GM21825 (cell line): ENCODE measurements at regions not wholly inside any gene's neighbourhood (a gene's known extent, or its start where the extent isn't known, plus 50 kb on each side); places are given as distances from the start of the nearest gene placed in this dataset.
"Not testable (repeated sequence)": the region's sequence is repeated elsewhere in the genome, so short reads cannot be mapped to it uniquely, and the experiment has no call there.

Source experiments
- ATAC-seq: cut with Tn5 transposase; IDR thresholded peaks from one replicate; pipeline ENCODE4 v1.9.1; 2021; ENCODE audit warnings: mild to moderate bottlenecking, moderate library complexity; ENCODE audit not compliant: unreplicated experiment

DNA sequence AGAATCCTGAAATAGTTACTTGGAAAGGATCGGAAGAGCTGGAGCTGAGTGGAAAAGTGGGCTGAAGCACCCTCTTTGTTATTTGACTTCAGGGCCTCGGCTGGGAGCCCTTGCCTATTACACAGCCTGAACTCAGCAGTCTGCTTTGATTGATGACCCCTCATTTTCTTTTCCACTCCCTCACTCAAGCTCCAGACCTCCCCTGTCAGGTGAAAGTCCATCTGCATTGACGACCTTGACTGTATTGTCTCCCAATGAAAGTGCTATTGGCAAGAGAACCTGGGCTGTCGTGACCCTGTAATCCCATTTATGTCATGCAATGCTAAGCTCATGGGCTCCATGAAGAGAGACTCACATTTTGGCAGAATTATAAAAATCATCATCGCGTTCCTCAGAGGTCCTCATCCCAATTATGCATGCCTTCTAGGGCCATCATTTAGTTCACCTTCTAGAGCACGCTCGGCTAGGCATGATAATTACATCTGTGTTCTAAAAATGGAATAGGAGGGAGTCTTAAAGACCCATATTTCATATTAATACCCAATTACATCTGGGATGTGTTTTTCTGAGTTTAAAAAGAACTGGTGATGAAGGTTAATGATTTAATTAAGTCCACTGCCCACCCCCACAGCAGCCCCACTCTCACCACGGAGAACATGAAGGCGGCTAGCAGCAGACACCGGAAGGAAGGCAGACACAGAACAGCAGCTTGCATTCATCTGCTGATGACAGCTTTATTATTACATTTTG lies 472.5 kb downstream of the PID1 start:
- no peak for ATAC-seq

DNA sequence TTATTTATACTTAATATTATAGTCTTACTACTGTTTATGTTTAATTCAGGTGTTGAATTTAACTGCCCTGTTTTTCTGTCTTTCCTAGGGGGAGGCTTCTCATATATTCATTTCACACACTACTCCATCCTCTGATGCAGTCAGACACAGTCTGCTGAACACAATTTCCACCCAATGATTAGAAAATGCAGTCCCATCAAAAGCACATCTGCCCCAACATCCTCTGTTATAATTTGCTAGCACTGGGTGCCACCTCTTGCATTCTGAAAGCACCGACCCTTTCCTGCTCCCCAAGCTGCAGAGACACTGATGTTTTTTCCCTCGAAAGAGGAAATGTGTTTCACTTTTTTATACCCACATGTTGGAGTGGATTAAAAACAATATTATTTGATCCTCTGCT lies 474.7 kb downstream of the PID1 start:
- ATAC-seq, result no peak

GRCh38 chr2:228793116-228793515 lies 478.0 kb downstream of the PID1 start:
- ATAC-seq, result no peak

DNA sequence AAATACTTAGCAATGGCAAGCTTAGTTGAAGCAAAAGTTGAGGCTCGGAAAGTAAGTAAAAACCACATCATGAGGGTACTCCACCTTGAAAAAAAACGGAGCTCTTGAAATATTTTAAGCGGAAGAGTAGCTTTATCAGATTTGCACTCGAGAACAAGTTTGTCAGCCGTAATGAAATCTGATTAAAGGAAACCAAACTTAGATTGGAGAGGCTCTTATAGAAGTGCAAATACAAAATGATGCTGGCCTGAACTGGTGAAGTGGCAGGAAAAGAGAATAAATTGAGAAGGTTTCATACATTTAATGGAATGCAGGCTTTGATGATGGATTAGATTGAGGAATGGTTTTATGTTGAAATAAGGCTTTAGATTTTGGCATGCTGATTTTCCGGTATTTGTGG lies 484.2 kb downstream of the PID1 start:
- no peak for ATAC-seq

DNA sequence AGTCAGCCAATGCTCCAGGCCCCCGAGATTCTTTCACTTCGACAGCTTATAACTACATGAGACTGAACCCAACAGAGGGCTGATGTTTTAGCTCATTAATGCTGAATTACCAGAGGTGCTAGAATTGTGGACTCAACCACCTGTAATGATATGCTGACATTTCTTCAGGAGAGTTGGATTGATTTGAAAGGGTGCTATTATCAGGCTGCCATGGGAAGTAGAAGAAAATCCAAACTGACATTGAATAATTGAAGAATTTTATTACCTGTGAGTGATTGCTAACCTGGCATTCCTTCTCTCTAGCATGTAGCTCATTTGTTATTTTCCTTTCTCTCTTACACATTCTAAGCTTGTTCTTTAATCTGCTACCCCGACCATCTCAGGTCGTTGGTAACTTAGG lies 488.8 kb downstream of the PID1 start:
- no peak for ATAC-seq

GRCh38 chr2:228777855-228778355 lies 493.2 kb downstream of the PID1 start:
- ATAC-seq, result no peak

DNA sequence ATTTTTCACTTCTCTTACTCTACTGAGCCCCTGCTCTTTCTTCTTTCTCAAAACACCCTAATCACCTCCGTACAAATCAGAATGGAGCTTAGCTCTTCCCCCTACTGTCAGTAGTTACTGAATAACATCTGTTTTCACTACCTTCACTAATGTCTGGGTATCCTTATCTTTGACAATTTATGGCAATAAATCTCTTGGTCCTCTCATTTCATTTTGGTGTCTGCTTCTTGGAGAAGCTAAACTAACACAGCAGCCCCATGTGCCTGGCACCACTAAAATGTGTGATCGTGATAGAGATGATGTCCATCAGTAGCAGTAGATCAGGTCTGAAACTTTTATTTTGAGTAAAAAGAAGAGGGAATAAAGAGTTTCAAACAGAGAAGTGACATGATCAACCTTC lies 496.5 kb downstream of the PID1 start:
- ATAC-seq, result no peak

DNA sequence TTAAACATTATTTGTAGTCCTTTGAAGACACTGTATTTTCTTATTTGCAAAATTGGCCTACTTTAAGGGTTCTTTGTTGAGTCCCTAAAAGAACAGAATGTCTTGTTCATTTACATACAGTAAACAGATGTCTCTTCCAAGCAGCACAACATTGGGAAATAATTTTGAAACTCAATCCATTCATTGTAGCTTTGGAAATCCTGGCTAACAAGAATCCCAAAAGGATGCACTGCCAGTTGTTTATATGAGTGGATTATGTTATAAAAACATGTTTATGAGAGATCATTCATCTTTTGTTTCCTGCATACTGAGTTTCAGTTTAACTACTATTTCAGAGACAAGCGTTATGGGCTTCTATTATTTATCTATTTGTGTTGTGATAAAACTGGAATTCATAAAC lies 499.3 kb downstream of the PID1 start:
- no peak for ATAC-seq

- no peak for ATAC-seq
Measured at GRCh38 chr2:228771315-228771714, 499.8 kb downstream of the PID1 start.

GRCh38 chr2:228768818-228769217 lies 502.3 kb downstream of the PID1 start:
- ATAC-seq, result no peak

GRCh38 chr2:228768141-228768540 lies 502.9 kb downstream of the PID1 start:
- not testable (repeated sequence) for ATAC-seq

DNA sequence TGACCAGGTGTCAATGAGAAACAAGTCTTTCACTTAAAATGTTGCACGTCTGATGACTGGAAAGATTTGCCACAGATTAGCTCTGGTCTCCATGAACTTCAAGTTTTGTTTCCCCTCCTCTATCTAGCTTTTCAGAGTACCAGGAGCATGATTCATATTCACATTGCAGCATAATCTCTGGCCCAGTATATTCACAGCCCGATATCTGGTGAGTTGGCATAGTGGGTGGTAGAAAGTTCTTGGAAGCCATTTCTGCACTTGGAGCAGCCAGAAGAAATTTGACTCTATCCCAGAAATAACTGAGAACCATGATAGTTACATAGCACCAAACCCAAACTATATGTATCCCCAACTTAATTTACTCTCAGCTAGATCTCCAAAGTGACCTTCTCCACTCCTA lies 503.9 kb downstream of the PID1 start:
- ATAC-seq, result no peak

DNA sequence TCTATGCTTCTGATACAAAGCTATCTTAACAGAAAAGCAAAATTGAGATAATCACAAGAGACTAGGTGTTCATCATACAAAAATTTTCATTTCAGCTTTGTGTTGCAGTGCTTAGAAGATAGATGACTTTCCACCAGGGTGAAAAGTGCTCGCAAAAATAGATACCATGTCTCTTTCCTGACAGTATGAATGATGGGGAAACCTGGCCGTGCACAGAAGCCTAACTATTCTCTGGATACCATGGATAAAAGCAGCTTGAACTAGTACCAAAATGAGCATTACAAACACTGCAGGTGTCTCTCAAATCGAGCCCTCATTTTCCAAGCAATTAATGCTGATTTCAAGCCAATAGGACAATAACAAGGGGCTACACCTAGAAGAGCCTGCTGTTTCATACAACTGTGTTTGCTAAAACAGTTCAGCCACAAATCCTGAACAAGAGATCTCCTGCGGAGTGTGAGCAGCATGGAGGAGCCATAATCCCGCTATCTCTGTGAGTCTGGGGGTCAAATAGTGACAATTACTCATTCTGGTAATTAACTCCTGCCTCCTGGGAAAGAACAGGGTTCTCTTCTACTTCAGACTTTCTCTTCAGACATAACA lies 507.6 kb downstream of the PID1 start:
- no peak for ATAC-seq

DNA sequence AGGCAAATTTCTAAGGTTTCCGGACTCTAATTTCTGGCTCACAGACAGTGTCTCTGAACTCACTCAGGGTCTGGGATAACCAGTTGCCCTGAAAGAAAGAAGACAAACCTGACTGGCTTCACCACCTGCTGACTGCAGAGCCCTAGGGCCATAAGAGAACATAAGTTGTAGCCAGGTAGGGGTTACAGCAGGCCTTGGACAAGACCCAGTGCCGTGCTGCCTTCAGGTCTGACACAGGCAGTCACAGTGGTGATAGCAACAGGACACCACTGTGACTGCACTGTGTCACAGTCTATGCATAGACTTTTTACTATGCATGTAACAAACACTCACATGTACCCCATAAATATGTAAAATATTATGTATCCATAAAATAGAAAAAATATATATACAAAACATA lies 508.5 kb downstream of the PID1 start:
- ATAC-seq, result no peak

DNA sequence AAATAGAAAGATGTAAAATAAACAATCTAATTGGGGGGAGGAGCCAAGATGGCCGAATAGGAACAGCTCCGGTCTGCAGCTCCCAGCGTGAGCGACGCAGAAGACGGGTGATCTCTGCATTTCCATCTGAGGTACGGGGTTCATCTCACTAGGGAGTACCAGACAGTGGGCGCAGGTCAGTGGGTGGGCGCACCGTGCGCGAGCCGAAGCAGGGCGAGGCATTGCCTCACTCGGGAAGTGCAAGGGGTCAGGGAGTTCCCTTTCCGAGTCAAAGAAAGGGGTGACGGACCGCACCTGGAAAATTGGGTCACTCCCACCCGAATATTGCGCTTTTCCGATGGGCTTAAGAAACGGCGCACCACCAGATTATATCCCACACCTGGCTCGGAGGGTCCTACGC lies 515.4 kb downstream of the PID1 start:
- ATAC-seq, result not testable (repeated sequence)

DNA sequence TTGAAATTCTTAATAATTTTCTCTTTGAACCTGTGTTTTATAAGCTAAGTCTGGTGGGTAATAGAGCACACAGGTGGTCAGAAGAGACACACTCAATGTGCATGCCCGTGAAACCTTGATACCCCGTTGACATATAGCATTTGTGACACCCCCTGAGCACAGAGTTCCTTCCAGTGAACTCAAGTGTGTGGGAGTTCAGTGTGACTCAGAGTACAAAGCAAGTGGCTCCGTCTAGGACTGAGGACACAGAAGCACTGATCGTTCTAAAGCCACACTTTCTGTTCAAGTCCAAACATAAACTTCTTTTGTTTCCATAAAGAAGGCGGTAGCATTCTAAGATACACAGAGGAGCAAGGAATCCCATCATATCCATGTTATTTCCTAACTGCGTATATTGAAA lies 523.6 kb downstream of the PID1 start:
- ATAC-seq, result no peak

DNA sequence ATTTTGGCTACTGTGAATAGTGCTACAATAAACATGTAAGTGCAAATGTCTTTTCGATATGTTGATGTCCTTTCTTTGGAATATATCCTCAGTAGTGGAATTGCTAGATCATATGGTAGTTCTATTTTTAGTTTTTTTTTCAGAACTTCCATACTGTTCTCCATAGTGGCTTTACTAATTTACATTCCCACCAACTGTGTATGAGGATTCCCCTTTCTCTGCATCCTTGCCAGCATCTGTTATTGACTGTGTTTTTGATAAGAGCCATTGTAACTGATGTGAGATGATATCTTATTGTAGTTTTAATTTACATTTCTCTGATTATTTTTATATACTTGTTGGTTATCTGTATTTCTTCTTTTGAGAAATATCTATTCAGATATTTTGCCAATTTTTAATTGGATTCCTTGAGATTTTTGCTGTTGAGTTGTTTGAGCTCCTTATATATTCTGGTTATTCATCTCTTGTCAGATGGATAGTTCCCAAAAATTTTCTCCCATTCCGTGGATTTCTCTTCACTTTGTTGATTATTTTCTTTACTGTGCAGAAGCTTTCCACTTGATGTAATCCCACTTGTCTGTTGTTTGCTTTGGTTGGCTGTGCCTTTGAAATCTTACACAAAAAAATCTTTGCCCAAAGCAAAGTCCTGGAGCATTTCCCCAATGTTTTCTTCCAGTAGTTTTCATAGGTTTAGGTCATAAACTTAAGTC lies 532.3 kb downstream of the PID1 start:
- no peak for ATAC-seq

DNA sequence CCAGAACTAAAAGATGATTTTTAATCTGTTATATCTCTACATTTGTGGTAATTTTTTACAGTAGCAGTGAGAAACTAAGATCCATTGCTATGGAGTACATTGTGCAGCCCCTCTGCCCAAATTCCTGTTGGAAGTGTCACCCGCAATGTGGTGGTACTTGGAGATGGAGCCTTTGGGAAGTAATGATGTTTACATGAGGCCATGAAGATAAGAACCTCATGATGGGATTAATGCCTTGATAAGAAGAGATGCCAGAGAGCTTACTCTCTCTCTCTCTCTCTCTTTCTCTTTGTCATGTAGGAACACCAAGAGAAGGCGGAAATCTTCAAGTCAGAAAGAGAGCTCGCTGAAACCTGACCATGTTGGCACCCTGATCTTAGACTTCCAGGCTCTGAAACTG lies 535.4 kb downstream of the PID1 start:
- ATAC-seq, result no peak

GRCh38 chr2:228731517-228731916 lies 539.6 kb downstream of the PID1 start:
- no peak for ATAC-seq

GRCh38 chr2:228728961-228729360 lies 542.1 kb downstream of the PID1 start:
- no peak for ATAC-seq

GRCh38 chr2:228725031-228725430 lies 543.5 kb upstream of the SPHKAP start:
- no peak for ATAC-seq

GRCh38 chr2:228723599-228723998 lies 542.1 kb upstream of the SPHKAP start:
- ATAC-seq, result no peak
